Mucosa of rectum (tissue), 2 donors: ENCODE measurements at regions not wholly inside any gene's neighbourhood (a gene's known extent, or its start where the extent isn't known, plus 50 kb on each side); places are given as distances from the start of the nearest gene placed in this dataset.

Experiments
- H3K27ac ChIP-seq, 2 donors: one replicate each; pipeline ENCODE4 v1.7.0; 2013; ENCODE audit warnings: inconsistent platforms in 2 of 2, low read depth in 2 of 2, low read length in 2 of 2
- H3K27me3 ChIP-seq, 2 donors: one replicate each; pipeline ENCODE4 v1.7.0; 2013; ENCODE audit warnings: low read length in 2 of 2; ENCODE audit not compliant: control insufficient read depth in 2 of 2, insufficient read depth in 2 of 2
- H3K36me3 ChIP-seq, 2 donors: one replicate each; pipeline ENCODE4 v1.7.0; 2013; ENCODE audit warnings: low read length in 2 of 2; ENCODE audit not compliant: control insufficient read depth in 2 of 2, insufficient read depth in 2 of 2
- H3K4me1 ChIP-seq, 2 donors: one replicate each; pipeline ENCODE4 v1.7.0; 2013; ENCODE audit warnings: low read length in 2 of 2, mild to moderate bottlenecking in 1 of 2; ENCODE audit not compliant: control insufficient read depth in 2 of 2, insufficient read depth in 2 of 2
- H3K4me3 ChIP-seq, 2 donors: one replicate each; pipeline ENCODE4 v1.7.0; 2013; ENCODE audit warnings: low read length in 2 of 2
- H3K9ac ChIP-seq, 2 donors: one replicate each; pipeline ENCODE4 v1.7.0; 2013; ENCODE audit warnings: low read length in 2 of 2, low read depth in 1 of 2, mild to moderate bottlenecking in 1 of 2
- H3K9me3 ChIP-seq, 2 donors: one replicate each; pipeline ENCODE4 v1.7.0; 2013; ENCODE audit warnings: low read length in 2 of 2; ENCODE audit not compliant: control insufficient read depth in 2 of 2
- donor health status: healthy.
- donor health status: Normal muscosa, but diverticular disease.

DNA sequence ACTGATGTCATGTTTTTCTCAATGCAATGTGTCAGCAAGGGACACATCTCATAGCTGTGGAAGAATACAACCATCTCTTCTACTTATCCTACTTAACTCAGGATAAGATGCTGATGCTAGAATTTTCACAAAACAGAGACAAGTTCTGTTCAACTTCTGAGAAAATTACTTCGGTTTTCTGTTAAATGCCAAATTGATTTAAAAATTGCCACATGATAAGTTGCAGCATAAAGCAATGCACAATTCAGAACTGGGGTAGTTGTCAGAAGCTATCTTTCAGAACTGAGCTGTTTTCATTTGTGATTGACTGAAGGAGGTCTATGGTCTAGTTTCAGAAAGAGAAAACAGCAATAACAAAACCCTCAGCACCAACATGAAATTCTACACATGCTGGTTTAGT, 954.8 kb upstream of the C9orf72 start:
- H3K27me3 ChIP-seq, result no peaks in the 10 kb centered on the region
- H3K4me3 ChIP-seq, result no peak overlapping the region
- no peaks in the 10 kb centered on the region for H3K9me3 ChIP-seq
- H3K9ac ChIP-seq, result no peak overlapping the region
- H3K27ac ChIP-seq, result no peak overlapping the region
- H3K4me1 ChIP-seq, result no peaks in the 10 kb centered on the region
- H3K36me3 ChIP-seq, result no peaks in the 10 kb centered on the region

DNA sequence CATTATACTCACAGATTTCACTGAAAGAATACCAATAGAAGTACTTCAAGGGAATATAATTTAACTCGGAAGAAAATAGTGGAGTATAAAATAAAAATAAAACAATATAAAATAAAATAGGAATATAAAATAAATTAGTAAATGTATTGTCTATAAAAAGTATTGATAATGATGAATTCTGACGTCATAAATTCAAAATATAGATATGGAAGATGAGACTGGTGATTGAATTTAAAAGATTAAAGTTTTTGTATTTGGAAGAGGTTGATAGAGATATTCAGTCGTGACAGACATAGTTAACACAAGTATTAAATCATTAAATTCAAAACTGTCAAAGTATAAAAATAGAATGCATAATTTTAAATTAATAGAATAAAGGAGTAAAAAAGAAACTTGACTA, 964.9 kb upstream of the C9orf72 start:
- no peaks in the 10 kb centered on the region for H3K36me3 ChIP-seq
- no peaks in the 10 kb centered on the region for H3K27me3 ChIP-seq
- no peaks in the 10 kb centered on the region for H3K4me1 ChIP-seq
- H3K9me3 ChIP-seq, result no peaks in the 10 kb centered on the region
- no peak overlapping the region for H3K27ac ChIP-seq
- H3K9ac ChIP-seq, result no peak overlapping the region
- no peak overlapping the region for H3K4me3 ChIP-seq

DNA sequence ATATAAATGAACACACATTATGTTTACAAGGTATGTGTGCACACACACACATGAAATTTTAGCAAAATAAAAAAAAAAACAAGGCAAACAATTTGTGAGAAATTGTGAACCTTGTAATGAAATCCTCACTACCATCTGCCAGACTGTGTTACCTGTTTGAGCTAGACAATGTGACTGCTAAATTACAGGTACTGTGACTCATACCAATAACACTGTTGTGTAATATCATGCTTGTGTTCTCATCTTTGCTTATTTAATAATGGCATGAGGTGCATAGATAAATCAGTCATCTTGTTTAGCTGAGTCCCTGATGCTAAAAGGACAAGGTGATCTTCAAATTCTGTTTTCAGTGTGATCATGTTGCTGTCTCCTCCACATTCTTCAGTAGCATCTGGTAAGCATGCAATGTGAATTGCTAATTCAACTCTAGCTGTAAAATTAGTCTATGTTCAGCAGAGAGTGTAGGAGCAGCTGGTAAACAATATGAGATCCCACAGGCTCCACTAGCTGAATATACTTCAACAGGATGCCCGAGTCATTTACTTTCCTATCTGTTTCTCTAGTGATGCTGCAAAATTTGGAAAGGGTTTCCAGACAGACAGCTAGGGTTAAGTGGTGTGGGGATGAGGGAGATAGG, 966.3 kb upstream of the C9orf72 start:
- Histone ChIP-seq H3K4me1 (no peaks in the 10 kb centered on the region), H3K27ac (no peak overlapping the region), H3K9me3 (no peaks in the 10 kb centered on the region), H3K36me3 (no peaks in the 10 kb centered on the region), H3K4me3 (no peak overlapping the region), H3K9ac (no peak overlapping the region), H3K27me3 (no peaks in the 10 kb centered on the region)

DNA sequence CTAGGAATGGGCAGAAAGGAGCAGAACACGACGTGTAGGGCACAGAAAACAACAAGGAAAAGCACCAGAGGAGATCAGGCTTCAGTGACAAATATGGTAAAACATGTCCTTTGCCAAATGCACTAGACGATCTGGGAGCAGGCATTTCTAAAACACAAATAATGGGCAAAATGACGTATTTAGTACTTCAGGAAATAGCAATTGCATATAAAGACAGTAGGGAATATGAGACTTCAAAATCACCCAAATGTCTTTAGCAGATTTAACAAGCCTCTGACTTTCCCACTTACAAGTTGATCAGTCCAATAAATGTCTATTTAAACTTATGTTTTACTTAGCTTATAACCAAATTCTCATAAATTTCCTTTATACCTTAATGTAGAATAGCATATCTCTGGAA, 969.6 kb upstream of the C9orf72 start:
- Histone ChIP-seq H3K9ac (no peak overlapping the region), H3K27me3 (no peaks in the 10 kb centered on the region), H3K4me3 (no peak overlapping the region), H3K9me3 (no peaks in the 10 kb centered on the region), H3K27ac (no peak overlapping the region), H3K4me1 (no peaks in the 10 kb centered on the region), H3K36me3 (no peaks in the 10 kb centered on the region)

DNA sequence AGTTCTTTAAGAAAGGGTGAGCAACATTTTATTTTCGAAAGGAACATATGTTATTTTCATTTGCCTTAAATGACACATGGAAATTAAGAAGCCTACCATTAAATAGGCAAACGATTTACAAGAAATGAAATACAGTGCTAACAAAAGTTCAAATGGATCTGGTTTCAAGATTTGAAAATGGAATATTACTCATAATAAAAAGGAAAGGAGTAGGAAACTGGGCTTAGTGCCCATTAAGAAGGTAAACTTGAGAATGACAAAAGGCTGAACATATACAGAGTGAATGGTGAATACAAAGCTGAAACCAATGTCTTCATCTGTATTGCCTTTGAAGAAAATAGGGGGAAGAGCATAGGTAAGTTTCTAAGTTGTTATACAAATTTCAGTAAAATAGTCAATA, 974.2 kb upstream of the C9orf72 start:
- no peaks in the 10 kb centered on the region for H3K9me3 ChIP-seq
- no peaks in the 10 kb centered on the region for H3K4me1 ChIP-seq
- H3K36me3 ChIP-seq, result no peaks in the 10 kb centered on the region
- H3K9ac ChIP-seq, result no peak overlapping the region
- no peak overlapping the region for H3K27ac ChIP-seq
- no peaks in the 10 kb centered on the region for H3K27me3 ChIP-seq
- H3K4me3 ChIP-seq, result no peak overlapping the region

- Histone ChIP-seq H3K36me3 (no peaks in the 10 kb centered on the region), H3K4me3 (no peak overlapping the region), H3K27ac (no peak overlapping the region), H3K4me1 (no peaks in the 10 kb centered on the region), H3K9ac (no peak overlapping the region), H3K27me3 (no peaks in the 10 kb centered on the region), H3K9me3 (no peaks in the 10 kb centered on the region)
Measured at GRCh38 chr9:28563291-28563934, 990.1 kb upstream of the C9orf72 start.

- no peaks in the 10 kb centered on the region for H3K4me1 ChIP-seq
- H3K36me3 ChIP-seq, result no peaks in the 10 kb centered on the region
- H3K9me3 ChIP-seq, result no peaks in the 10 kb centered on the region
- H3K9ac ChIP-seq, result no peak overlapping the region
- H3K27ac ChIP-seq, result no peak overlapping the region
- H3K27me3 ChIP-seq, result no peaks in the 10 kb centered on the region
- no peak overlapping the region for H3K4me3 ChIP-seq
Measured at GRCh38 chr9:28583832-28584231, 1010.6 kb upstream of the C9orf72 start.

DNA sequence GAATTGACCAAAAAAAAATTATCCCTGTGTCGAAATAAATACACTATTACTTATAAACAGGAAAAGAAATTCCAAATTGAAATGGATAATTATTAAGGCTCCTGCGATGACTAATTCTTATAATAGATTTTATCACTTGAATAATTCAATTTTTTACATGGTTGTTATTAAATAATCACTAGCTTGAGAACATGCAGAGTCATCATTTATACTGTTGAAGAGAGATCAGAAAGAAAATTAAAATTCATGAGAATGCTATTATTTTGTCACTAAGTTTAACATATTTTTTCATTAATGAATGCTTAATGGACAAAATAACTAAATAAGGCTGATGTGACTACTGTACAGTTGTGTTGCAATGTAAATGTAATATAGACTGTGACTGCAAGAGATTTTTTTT, 1011.3 kb upstream of the C9orf72 start:
- Histone ChIP-seq H3K27me3 (no peaks in the 10 kb centered on the region), H3K4me3 (no peak overlapping the region), H3K36me3 (no peaks in the 10 kb centered on the region), H3K9ac (no peak overlapping the region), H3K4me1 (no peaks in the 10 kb centered on the region), H3K27ac (no peak overlapping the region), H3K9me3 (no peaks in the 10 kb centered on the region)

DNA sequence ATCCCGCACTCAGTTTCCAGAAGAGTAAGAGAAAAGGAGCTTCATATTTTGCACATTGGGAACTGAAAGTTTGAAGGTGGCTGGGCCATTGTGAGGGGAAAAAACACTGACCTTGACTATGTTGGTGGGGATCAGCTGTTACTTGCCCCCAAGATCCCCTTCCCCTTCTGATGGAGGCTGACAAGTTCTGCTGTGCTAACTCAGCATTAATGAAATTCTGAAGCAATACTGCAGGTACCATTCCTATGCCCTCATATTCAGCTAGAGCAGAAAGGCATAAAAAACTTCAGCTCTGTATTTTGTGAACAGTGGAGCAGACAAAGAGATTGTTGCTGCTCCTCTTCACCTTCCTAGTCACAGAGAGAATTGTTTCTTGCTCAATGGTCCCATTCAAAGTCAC, 1013.8 kb upstream of the C9orf72 start:
- no peak overlapping the region for H3K27ac ChIP-seq
- H3K9me3 ChIP-seq, result no peaks in the 10 kb centered on the region
- H3K4me3 ChIP-seq, result no peak overlapping the region
- H3K9ac ChIP-seq, result no peak overlapping the region
- H3K36me3 ChIP-seq, result no peaks in the 10 kb centered on the region
- H3K4me1 ChIP-seq, result no peaks in the 10 kb centered on the region
- H3K27me3 ChIP-seq, result no peaks in the 10 kb centered on the region

GRCh38 chr9:28598408-28598807, 1025.1 kb upstream of the C9orf72 start:
- H3K9ac ChIP-seq, result no peak overlapping the region
- H3K36me3 ChIP-seq, result no peaks in the 10 kb centered on the region
- H3K4me3 ChIP-seq, result no peak overlapping the region
- H3K27ac ChIP-seq, result no peak overlapping the region
- no peaks in the 10 kb centered on the region for H3K27me3 ChIP-seq
- H3K9me3 ChIP-seq, result no peaks in the 10 kb centered on the region
- no peaks in the 10 kb centered on the region for H3K4me1 ChIP-seq
